Posterior cingulate gyrus (tissue), 11 donors: ENCODE measurements at regions not wholly inside any gene's neighbourhood (a gene's known extent, or its start where the extent isn't known, plus 50 kb on each side); places are given as distances from the start of the nearest gene placed in this dataset.

ENCODE experiments used
- DNase-seq, 10 donors: peaks; one replicate each; pipeline versions ENCODE4 v3.0.0 to v3.0.0-alpha.2; 2020 to 2021; ENCODE audit warnings: mixed read lengths in 3 of 10
- intact Hi-C: fragments of 100-400 bp; cut with DNase I; formaldehyde crosslinking; loops from one replicate; pipeline ENCODE4 v1.15.1; 2023

- DNase-seq: peak in 2 of 10 donors; percentile 60 to 62
- intact Hi-C loops: no loop called here
Measured at GRCh38 chr15:70324001-70324974, 226.6 kb upstream of the TLE3 start.

- peak in 1 of 10 donors; percentile 57 for DNase-seq
- intact Hi-C loops: no loop called here
Measured at GRCh38 chr15:70323111-70323851, 225.6 kb upstream of the TLE3 start.

DNA sequence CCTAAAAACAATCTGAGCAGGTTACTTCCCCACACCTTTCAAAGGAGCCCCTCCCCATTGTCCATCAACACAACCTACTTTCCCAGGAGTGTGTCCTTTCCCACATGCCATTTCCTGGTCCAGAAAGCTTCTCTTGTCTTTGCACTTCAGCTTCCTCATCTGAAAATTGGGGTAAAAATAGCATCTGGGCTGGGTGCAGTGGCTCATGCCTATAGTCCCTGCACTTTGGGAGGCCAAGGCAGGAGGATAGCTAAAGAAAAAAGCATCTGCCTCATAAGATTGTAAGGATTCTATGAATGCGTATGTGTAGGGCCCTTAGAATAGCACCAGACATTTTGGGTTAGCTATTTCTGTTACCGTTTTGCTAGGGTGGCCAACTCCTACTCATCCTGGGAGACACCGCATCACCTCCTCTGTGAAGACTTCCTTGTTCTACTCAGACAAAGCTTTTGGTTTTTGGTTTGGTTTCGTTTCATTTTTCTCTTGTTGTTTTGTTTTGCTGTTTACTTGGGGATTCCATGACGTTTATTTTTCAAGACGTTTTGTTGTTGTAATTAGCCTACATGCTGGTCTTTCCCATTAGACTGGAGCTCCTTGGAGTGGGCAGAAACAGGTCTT lies 224.4 kb upstream of the TLE3 start:
- DNase-seq: no peak
- intact Hi-C loops: no loop called here

GRCh38 chr15:70321172-70321819 lies 223.6 kb upstream of the TLE3 start:
- peak in 1 of 10 donors; percentile 37 for DNase-seq

GRCh38 chr15:70320482-70320881 lies 222.8 kb upstream of the TLE3 start:
- DNase-seq: no peak
- intact Hi-C loops: no loop called here

More at GRCh38 chr15:70321172-70321819, 223.6 kb upstream of the TLE3 start:
- intact Hi-C loops: no loop called here

- intact Hi-C loops: no loop called here
- DNase-seq: no peak
Measured at GRCh38 chr15:70320077-70320476, 222.4 kb upstream of the TLE3 start.

DNA sequence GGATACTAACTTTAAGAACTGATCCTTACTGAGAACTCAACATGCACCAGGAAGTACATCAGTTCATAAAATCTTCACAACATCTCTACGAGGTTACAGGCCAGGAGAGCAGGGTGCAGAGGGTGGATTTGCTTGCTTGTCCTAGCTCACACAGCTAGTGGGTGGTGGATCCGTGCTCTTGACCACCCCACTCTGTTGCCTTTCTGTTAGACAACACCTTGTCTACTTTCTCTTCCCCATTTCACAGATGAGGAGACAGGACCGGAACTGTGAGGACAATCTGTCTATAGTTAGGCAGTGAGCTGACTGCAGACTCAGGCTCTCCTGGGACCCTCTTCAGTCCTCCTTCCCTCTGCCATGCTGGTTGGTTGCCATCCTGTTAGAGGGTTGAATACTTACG lies 221.7 kb upstream of the TLE3 start:
- DNase-seq: peak in 1 of 10 donors; percentile 75
- intact Hi-C loops: no loop called here

DNA sequence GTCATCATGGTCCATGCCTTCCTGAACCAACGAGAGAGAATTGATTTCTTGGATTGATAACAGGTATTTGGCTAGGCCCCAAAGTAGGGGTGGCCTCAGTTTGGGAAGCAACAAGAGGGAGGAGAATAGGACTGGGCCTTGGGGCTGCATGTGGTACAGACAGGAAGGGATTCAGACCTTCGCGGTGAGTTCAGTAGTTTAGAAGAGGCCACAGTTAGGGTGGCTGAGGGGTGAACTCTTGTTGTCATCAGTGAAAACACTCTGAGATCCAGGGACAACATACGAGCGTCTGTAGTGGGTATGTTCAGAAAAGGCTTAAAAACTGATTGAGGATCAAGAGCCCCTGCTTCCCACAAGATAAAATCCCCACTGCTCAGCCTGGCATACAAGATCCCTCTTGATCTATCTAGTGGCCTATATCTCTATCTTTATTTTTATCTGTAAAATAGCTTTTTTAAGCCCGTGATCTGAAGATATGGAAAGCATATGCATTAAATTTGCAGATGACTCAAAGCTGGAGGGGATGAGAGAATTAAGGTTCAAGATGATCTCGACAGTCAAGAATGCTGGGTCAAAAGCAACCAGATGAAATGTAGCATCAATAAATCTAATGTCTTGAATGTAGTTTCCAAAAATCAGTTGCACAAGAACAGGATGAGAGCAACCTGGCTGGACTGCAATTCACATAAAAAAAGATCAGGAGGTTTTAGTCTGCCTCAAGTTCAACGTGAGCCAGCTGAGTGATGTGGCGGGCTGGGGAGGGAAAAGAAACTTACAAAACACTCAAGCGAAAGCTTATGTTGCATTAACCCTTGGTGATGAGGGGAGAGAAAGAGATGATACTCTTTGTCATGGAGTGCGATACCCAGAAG lies 221.1 kb upstream of the TLE3 start:
- peak in 1 of 10 donors; percentile 27 for DNase-seq
- intact Hi-C loops: no loop called here

- no peak for DNase-seq
- intact Hi-C loops: no loop called here
Measured at GRCh38 chr15:70316059-70316600, 218.4 kb upstream of the TLE3 start.

DNA sequence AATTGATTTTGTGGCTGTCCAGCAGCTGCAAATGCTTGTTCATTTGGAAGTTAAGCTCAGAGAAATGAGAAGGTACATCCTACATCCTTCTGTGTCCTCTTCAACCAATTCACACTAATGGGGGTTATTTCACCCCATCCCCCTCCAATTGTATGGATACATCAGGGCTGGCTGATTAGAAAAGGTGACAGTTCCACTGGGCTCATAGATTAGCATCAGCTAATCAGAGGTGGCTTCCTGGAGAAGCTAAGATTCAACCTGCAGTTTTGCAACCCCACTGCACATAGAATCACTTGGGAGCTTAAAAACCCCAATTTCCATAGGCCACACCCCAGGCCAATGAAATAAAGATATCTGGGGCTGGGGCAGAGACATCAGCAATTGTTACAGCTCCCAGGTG lies 217.7 kb upstream of the TLE3 start:
- intact Hi-C loops: no loop called here
- no peak for DNase-seq

- DNase-seq: no peak
- intact Hi-C loops: no loop called here
Measured at GRCh38 chr15:70314688-70315087, 217.0 kb upstream of the TLE3 start.

DNA sequence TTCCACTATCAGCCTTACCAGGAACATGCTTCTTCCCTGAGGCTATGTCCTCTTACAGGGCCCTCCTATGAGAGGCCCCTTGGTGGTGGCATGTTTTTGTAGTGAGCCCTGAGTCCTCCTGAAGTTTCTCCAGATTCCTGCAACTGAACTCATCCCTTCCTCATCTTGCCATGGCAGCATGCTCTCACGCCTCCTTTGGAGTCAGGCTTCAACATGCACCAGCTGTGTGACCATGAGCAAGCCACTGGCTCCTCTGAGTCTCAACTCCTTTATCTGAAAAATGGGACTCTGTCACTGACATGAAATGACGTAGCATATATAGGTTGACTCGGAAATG lies 216.3 kb upstream of the TLE3 start:
- intact Hi-C loops: no loop called here
- no peak for DNase-seq

DNA sequence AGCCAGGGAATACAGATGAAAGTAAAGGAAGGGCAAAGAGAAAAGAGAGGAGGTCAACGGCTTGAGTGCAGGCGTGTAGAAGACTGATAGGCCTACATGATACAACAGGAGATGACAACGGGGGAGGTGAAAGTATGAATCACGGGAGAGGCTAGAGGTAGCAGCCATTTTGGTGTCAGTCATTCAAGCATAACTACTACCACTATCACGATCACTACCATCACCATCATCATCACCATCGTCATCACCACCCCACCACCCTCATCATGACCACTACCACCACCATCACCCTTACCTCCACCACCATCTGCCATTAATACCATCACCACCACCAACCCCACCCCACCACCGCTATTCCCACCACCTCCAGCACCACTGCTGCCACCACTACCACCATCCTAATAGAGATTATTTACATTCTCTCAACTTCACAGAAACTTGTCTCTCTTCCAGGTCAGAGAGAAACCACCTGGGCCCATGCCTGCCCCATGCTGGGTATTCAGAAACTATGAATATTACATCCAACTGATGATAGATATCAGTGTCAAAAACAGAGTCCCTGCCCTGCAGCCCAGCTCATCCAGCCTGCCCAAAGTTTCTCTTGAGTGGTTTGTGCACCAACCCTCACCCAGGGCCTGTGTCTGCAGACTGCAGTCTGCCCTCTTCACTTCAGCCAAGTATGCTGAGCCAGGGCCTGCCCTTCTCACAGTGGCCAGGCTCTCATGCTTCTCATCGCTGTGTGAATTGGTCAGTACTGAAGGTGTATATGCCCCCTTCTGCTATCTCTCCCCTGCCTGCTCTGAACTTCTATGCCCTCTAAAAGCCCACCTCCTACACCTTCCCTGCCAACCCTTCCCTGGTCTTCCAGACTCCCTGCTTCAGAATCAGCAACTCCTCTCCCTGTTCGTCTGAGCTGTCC lies 215.6 kb upstream of the TLE3 start:
- no peak for DNase-seq
- intact Hi-C loops: no loop called here

- intact Hi-C loops: no loop called here
- DNase-seq: no peak
Measured at GRCh38 chr15:70311821-70312220, 214.1 kb upstream of the TLE3 start.

GRCh38 chr15:70309716-70310115 lies 212.0 kb upstream of the TLE3 start:
- no peak for DNase-seq
- intact Hi-C loops: no loop called here

GRCh38 chr15:70308735-70309434 lies 211.2 kb upstream of the TLE3 start:
- peak in 1 of 10 donors; percentile 47 for DNase-seq
- intact Hi-C loops: no loop called here

- peak in 1 of 10 donors; percentile 61 for DNase-seq
- intact Hi-C loops: no loop called here
Measured at GRCh38 chr15:70308011-70308734, 210.5 kb upstream of the TLE3 start.
